ENCODE measurements at regions not wholly inside any gene's neighbourhood (a gene's known extent, or its start where the extent isn't known, plus 50 kb on each side); places are given as distances from the start of the nearest gene placed in this dataset.

- TF ChIP-seq CTCF (IDR thresholded peaks at IDR 0.05; ENCODE audit: control extremely low read depth in 1 of 3, insufficient read depth in 1 of 3, low read depth in 1 of 3, low read length in 3 of 3) (no peak), SIN3A (conservative IDR thresholded peaks at IDR 0.05 in 1 of 2, IDR thresholded peaks at IDR 0.05 in 1 of 2; ENCODE audit: low read depth in 1 of 2, low read length in 2 of 2) (no peak), MAX (IDR thresholded peaks at IDR 0.05) (no peak), FOSL1 (IDR thresholded peaks at IDR 0.05; ENCODE audit: insufficient read depth, low read depth, low read length) (no peak), NANOG (IDR thresholded peaks at IDR 0.05; ENCODE audit: insufficient read depth, low read depth, low read length, poor library complexity, severe bottlenecking) (no peak), POLR2A (IDR thresholded peaks at IDR 0.05; ENCODE audit: control extremely low read depth in 1 of 2, low read depth in 2 of 2, low read length in 2 of 2) (no peak), SRF (IDR thresholded peaks at IDR 0.05; ENCODE audit: low read depth, low read length) (no peak)
These were observed 2052.9 kb downstream of the ARAP2 start for GRCh38 chr4:34191443-34191842.
